HG03108 (cell line): ENCODE measurements at regions not wholly inside any gene's neighbourhood (a gene's known extent, or its start where the extent isn't known, plus 50 kb on each side); places are given as distances from the start of the nearest gene placed in this dataset.

Experiments
- ATAC-seq: cut with Tn5 transposase; IDR thresholded peaks from one replicate; pipeline ENCODE4 v1.9.1; 2021; ENCODE audit warnings: moderate library complexity; ENCODE audit not compliant: unreplicated experiment

GRCh38 chr2:208545403-208546042 is 138.9 kb downstream of the PTH2R start:
- no peak for ATAC-seq

GRCh38 chr2:208546107-208546506 is 139.5 kb downstream of the PTH2R start:
- ATAC-seq: no peak

DNA sequence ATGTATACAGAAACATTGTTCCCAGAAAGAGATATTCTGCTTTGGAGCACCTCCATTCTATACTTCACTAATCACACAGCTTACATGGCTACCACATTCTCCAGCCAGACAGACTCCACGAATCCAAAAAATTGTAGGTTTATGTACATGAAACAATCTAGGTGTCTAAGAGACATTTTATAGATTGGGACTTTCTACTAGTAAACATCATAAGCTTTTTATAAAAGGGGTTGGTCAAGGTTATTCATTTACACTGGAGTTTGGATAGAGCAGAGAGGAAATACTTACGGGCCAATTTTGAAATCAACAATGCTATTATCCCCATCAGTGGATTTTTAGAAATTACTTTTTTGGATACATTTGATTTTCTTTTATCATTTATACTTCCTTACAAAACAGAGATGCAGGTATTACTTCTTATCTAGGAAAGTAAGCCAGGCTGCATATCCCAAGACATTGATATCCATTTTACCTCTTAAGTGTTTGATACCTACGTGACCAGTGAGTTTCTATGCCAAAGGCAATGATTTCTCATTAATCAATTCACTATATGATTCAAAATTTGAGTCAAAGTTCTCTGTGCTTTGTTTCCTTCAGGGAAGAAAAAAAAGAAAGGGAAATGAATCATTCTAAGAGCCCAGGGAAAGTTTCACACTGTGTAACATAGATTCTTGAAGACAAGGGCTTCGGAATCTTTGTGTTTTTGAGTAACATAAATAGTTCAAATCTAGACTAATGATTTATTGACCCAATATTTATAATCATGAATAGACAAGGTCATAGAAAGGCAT is 140.5 kb downstream of the PTH2R start:
- ATAC-seq: no peak

DNA sequence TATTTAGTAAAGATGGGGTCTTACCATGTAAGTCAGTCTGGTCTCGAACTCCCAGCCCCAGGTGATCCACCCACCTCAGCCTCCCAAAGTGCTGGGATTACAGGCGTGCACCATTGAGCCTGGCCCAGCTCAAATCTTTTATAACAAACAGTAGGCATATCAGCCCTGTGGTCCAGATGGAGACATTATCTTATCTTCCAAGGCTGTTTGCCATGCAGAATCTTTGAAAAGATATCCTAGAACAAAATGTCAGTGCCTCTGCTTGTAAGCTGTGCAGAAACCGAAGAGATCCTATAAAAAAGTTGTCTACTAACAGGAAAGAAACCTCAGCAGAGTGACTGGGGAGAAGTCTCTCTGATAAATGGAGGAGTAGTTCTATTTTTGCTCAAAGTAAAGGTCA is 142.1 kb downstream of the PTH2R start:
- no peak for ATAC-seq

GRCh38 chr2:208549546-208550158 is 143.1 kb downstream of the PTH2R start:
- ATAC-seq: no peak

- ATAC-seq: no peak
These were observed 146.4 kb downstream of the PTH2R start for GRCh38 chr2:208552943-208553342.

- no peak for ATAC-seq
These were observed 150.4 kb downstream of the PTH2R start for GRCh38 chr2:208556983-208557484.

DNA sequence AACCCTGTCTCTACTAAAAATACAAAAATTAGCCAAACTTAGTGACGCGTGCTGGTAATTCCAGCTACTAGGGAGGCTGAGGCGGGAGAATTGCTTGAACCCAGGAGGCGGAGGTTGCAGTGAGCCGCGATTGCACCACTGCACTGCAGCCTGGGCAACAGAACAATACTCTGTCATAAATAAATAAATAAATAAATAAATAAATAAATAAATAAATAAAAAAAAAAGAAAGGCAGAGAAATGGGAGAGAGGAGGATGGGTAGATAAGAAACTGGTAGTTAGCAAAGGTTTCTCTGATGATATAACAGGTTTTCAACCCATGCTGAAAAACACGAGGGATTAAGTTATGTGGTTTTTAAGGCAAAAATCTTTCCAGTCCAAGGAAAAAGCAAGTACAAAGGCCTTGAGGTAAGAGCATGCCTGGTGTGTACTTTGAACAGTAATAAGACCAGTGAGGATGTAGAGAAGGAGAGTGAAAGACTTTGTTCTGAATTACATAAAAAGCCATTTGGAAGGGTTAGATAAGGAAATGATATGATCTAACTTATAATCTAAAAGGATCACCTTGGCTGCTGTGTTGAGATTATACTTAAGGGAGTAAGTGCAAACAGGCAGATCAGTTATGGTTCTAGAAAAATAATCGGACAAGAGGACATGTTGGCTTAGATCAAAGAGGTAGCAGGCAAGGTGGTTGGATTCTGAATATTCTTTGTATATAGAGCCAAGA is 159.3 kb downstream of the PTH2R start:
- ATAC-seq: no peak

GRCh38 chr2:208568203-208568602 is 161.6 kb downstream of the PTH2R start:
- no peak for ATAC-seq

DNA sequence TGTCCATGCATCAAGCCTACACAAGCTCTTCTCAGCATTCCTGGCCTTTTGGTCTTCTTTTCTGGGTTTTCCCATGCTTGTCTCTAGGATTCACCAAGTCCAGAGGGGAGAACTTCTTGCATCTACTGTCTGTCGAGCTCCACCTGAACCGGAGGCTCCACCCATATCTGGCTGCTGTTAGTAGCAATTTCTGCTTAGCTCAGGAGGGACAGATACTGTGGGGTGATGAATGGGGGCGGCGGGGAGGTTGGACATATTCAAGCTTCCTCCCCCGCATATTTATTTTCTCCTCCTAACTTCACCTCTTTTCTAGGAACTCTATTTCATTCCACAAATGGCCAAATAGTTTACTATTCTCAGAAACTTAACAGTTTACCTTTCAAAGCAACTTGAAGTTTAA is 163.5 kb downstream of the PTH2R start:
- ATAC-seq: no peak

DNA sequence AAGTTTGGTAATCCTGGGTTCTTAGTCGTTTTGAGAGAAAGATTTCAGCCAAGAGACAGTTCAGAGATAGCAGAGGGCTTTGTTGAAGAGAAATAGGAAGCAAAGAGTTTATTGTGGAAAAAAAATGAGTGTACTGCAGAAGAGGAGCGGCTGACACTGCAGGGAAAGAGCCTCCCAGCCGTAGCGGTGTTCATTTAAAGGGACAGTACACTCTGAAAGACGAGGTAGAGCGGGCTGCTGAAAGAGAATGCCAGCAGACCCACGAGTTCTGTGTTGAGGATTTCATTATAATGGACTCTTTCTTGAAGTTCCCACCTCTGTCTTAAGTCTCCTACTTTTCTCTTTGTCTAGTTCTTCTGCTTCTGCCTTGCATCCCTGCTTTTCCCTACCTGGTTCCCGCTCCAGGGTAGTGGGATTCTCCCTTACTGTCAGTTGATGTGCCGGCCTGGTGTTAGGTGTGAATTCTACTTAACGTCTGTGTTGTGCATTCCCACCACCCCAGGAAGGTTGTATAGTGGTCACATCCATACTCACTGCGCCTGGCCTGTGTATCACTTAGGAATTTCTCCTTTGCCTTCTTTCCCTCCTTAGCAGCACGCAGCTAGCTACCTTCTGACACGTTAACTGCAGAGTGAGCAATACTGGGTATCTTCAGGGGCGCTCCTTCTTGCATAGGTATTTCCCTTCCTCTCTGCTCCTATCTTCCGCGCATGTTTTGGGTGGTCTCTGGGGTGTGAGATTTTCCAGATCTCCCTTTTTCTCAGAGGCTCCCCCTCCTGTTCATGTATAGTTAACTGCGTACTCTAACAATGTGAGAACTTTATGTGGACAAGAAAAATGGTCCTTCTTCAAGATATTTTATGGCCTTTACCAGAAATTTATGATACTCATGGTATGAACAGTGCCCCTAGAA is 164.5 kb downstream of the PTH2R start:
- no peak for ATAC-seq

DNA sequence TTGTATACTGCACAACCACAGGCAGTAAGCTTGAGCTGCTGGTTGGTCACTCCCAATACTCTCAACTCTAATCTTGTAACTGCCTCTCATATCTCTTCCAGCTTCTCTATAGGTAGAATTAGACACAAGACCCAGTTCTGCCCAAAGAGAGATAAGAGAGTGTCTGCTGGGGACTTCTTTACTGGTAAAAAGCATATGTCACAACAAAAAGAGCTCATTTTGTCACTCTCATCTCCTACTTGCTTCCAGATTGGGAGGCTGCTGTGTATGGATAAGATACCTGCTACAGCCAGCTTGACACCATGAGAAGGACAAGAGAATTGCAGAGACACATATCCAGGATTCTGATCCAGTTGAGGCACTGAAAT is 165.2 kb downstream of the PTH2R start:
- ATAC-seq: no peak

DNA sequence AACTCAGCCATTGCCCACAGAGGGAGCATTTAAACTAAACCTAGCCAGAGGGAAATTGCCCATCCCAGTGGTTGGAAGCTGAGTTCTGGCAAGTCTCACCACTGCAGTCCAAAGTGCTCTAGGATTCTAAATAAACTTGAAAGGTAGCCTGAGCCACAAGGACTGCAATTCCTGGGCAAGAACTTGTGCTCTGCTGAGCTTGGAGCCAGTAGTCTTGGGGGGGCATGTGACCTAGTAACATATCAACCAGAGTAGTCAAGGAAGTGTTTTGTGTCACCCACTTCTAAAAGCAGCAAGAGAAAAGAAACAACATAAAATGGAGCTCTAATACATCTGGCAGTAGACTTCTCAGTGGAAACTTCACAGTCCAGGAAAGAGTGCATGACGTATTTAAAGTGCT is 167.0 kb downstream of the PTH2R start:
- no peak for ATAC-seq

DNA sequence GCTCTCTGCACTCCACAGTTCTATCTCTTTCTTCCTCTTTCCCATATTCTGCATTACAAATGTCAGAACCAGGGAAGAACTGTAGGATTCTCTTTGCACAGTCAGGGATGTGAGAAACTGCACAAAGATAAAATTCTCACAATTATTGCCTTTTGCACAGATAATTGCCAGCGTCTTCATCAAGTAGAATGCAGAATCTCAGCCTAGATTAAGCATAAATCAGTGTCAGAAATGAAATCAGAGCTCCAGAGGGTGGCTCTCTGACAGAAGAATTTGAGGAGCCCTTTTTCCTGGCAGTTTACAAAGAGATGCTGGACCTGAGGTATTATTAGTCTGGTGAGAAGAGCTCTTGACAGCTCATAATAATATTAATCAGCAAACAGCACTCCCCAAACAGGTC is 173.1 kb downstream of the PTH2R start:
- ATAC-seq: no peak

- no peak for ATAC-seq
These were observed 177.9 kb downstream of the PTH2R start for GRCh38 chr2:208584378-208584985.

GRCh38 chr2:208586516-208586915 is 179.9 kb downstream of the PTH2R start:
- ATAC-seq: no peak

DNA sequence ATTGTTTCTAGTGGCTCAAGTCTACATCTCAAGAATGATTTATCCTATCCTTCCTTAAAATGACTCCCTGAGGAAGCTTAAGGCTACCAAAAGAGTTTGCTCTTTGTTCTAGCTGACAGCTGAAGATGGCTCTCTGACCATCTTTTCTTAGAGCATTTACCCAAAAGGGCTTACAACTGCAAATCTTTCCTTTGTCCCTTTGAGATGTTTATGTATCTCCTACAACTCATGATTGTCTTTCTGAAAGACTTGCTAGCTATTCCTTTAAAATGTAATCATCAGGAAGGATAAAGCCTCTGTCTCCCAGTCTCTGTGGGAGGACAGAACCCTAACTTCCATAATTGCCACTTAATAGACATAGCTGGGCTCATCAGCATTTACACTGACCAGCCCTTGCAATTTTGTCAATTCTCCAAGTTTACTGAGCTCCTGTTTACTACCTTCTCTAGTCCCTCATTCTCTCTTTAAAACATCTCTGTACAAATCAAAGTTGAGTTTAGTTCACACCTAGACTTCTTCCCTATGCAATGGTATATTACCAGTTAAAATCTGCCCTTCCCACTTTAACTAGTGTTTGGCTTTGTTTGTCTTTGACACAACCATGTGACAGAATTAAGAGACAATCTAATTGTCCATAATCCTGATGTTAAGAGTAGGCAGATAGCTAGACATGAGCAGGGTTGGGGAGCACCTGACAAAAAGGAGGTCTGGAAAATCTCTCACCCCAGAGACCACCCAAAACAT is 188.2 kb downstream of the PTH2R start:
- no peak for ATAC-seq

DNA sequence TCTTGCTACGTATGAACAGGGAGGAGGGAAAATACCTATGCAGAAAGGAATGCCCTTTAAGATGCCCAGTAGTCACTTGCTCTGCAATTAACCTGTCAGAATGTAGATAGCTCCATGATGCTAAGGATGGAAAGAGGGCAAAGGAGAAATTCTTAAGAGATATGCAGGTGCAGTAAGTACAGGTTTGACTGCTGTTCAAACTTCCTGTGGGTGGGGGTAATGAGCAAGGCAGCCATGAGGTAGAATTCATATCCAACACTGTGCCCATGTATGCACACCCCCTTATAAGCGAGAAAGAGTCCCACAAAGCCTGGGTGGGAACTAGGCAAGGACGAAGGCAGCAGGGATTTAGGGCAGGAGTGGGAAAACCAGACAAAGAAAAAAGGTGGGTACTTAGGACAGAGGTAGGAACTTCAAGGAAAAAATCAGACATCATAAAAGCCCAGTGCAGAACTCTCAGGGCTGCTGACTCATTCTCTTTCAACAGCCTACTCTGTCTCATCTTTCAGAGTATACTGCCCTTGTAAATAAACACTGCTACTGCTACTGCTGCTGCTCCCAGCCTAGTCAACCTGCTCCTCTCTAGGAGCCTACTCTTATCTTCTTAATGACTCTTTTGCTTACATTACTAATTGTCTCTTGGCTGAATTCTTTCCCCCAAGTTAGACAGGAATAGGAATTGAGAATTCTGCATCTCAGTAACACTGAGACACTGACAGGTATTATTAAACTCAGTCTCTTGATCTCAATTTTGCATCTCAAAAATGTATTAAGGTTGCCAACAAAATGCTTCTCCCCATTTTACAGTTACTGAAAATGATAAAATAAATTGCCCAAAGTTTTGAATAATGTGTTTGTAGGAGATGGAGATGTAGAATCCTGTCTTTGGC is 189.0 kb downstream of the PTH2R start:
- no peak for ATAC-seq
